ENCODE measurements at regions not wholly inside any gene's neighbourhood (a gene's known extent, or its start where the extent isn't known, plus 50 kb on each side); places are given as distances from the start of the nearest gene placed in this dataset.

DNA sequence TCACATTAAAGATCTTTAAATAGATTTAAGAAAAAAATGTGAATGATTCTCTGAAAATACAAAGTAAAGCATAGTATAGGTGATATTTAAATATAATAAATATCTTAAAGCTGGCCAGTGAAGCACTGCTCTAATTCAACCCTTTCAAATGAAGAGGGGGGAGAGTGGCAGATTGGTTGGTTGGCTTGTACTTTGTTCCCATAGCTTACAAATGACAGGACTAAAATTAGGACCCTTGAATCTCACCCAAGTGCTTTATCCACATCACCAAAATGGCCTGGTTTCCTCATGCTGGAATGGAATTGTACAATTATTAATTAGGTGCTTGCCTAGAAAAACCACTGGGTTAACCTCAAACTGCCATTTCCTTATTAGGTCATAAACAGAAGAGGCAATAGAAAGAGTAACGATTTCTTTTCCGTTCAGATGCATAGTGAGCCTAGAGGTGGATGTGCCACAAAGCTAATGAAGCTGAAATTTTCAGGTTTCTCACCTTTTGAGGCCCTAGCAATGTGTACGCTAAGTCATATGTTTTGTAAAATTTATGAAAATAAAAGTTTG lies 354.5 kb upstream of the CDH6 start:
- intact Hi-C loops (cut with micrococcal nuclease) (no loop called here), dilution Hi-C loops (cut with MboI; ENCODE audit: extremely low pct_ligation_motif_present, low sequenced_read_pairs) (no loop called here)
- Histone ChIP-seq H3K4me3 (replicated peaks in 1 of 3; ENCODE audit: insufficient read depth in 1 of 3, low read depth in 1 of 3, low read length in 3 of 3) (no peak overlapping the region), H3K36me3 (ENCODE audit: control insufficient read depth in 2 of 2, extremely low read depth in 1 of 2, insufficient read depth in 2 of 2, low read length in 2 of 2) (no peaks in the 10 kb centered on the region), H3K4me2 (ENCODE audit: insufficient read depth, low read length) (no peak overlapping the region), H4K20me1 (replicated peaks; ENCODE audit: control insufficient read depth, extremely low read depth, insufficient read depth, low read length) (no peaks in the 10 kb centered on the region), H3K79me2 (ENCODE audit: control insufficient read depth, insufficient read depth, low read length) (no peaks in the 10 kb centered on the region), H3K9me3 (replicated peaks; ENCODE audit: control insufficient read depth, insufficient read depth, low read length) (no peaks in the 10 kb centered on the region), H3K27ac (ENCODE audit: insufficient read depth, low read depth, low read length) (no peak overlapping the region), H3K9me1 (replicated peaks; ENCODE audit: control insufficient read depth, extremely low read depth, insufficient read depth, low read length) (no peaks in the 10 kb centered on the region), H3K9ac (replicated peaks; ENCODE audit: extremely low read depth, insufficient read depth, low read length) (no peak overlapping the region), H3K27me3 (ENCODE audit: control insufficient read depth in 2 of 2, insufficient read depth in 2 of 2, low read length in 2 of 2) (no peaks in the 10 kb centered on the region), H2AFZ (ENCODE audit: low read depth, low read length) (no peak overlapping the region), H3K4me1 (ENCODE audit: control insufficient read depth, extremely low read depth, insufficient read depth, low read length) (no peaks in the 10 kb centered on the region)
- POLR2A ChIA-PET: no interaction called here
- DNase-seq (ENCODE audit: low read depth, low spot score) (no peak), FAIRE-seq (no peak)
- CTCF ChIA-PET: no interaction called here
- TF ChIP-seq MYC (IDR thresholded peaks at IDR 0.05; ENCODE audit: low read depth, low read length) (no peak), CTCF (IDR thresholded peaks at IDR 0.05; ENCODE audit: extremely low read depth in 1 of 2, insufficient read depth in 1 of 2, low read depth in 1 of 2, low read length in 2 of 2) (no peak), GATA2 (IDR thresholded peaks at IDR 0.05; ENCODE audit: insufficient read depth, insufficient read length, low read depth, low read length) (no peak), POLR2A (IDR thresholded peaks at IDR 0.05; ENCODE audit: low read depth, low read length) (no peak), FOS (IDR thresholded peaks at IDR 0.05; ENCODE audit: borderline replicate concordance, insufficient read depth, low read length) (no peak), EZH2 (IDR thresholded peaks at IDR 0.05; ENCODE audit: borderline replicate concordance, low read depth, low read length, severe bottlenecking) (no peak)
- TF ChIP-seq, protein P1, sequence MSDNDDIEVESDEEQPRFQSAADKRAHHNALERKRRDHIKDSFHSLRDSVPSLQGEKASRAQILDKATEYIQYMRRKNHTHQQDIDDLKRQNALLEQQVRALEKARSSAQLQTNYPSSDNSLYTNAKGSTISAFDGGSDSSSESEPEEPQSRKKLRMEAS (IDR thresholded peaks at IDR 0.05; ENCODE audit: insufficient read depth, insufficient read length): no peak
- no TSS peak for BruUV-seq (replicated peaks)

Measured in endothelial cell of umbilical vein (primary cell).